ENCODE measurements at regions not wholly inside any gene's neighbourhood (a gene's known extent, or its start where the extent isn't known, plus 50 kb on each side); places are given as distances from the start of the nearest gene placed in this dataset.

GRCh38 chr1:103469801-103470200, 55.7 kb upstream of the RNPC3 start:
- no peak for TF ChIP-seq CTCF (IDR thresholded peaks at IDR 0.05)
- no peak for TF ChIP-seq POLR2A (IDR thresholded peaks at IDR 0.05)
- DNase-seq (ENCODE audit: low spot score in 2 of 2) = no peak
- 82 to 92% methylated on average over 2 of the region's 2 CpGs for WGBS, 2 donors
- H3K4me3 ChIP-seq (ENCODE audit: low read depth, poor library complexity, severe bottlenecking) = no peak overlapping the region
- intact Hi-C loops (cut with DNase I; ENCODE audit: low total_unique reads) = no loop called here

GRCh38 chr1:103467100-103467499, 58.4 kb upstream of the RNPC3 start:
- no peak for DNase-seq (ENCODE audit: low spot score in 2 of 2)
- TF ChIP-seq POLR2A (IDR thresholded peaks at IDR 0.05) = no peak
- no peak for TF ChIP-seq CTCF (IDR thresholded peaks at IDR 0.05)
- intact Hi-C loops (cut with DNase I; ENCODE audit: low total_unique reads) = no loop called here
- WGBS, 2 donors = 85 to 88% methylated on average over 3 of the region's 3 CpGs
- no peak overlapping the region for H3K4me3 ChIP-seq (ENCODE audit: low read depth, poor library complexity, severe bottlenecking)

GRCh38 chr1:103461161-103462105, 64.1 kb upstream of the RNPC3 start:
- 86 to 90% methylated on average over 1 of the region's 1 CpG for WGBS, 2 donors
- no peak for DNase-seq (ENCODE audit: low spot score in 2 of 2)
- H3K4me3 ChIP-seq (ENCODE audit: low read depth, poor library complexity, severe bottlenecking) = no peak overlapping the region
- intact Hi-C loops (cut with DNase I; ENCODE audit: low total_unique reads) = no loop called here
- no peak for TF ChIP-seq CTCF (IDR thresholded peaks at IDR 0.05)
- TF ChIP-seq POLR2A (IDR thresholded peaks at IDR 0.05) = no peak

GRCh38 chr1:103460511-103460910, 65.0 kb upstream of the RNPC3 start:
- WGBS, 2 donors = 81 to 83% methylated on average over 4 of the region's 4 CpGs
- no peak overlapping the region for H3K4me3 ChIP-seq (ENCODE audit: low read depth, poor library complexity, severe bottlenecking)
- DNase-seq (ENCODE audit: low spot score in 2 of 2) = no peak
- no peak for TF ChIP-seq CTCF (IDR thresholded peaks at IDR 0.05)
- no peak for TF ChIP-seq POLR2A (IDR thresholded peaks at IDR 0.05)
- intact Hi-C loops (cut with DNase I; ENCODE audit: low total_unique reads) = no loop called here

GRCh38 chr1:103459346-103459745, 66.2 kb upstream of the RNPC3 start:
- TF ChIP-seq POLR2A (IDR thresholded peaks at IDR 0.05) = no peak
- no peak for TF ChIP-seq CTCF (IDR thresholded peaks at IDR 0.05)
- no peak overlapping the region for H3K4me3 ChIP-seq (ENCODE audit: low read depth, poor library complexity, severe bottlenecking)
- intact Hi-C loops (cut with DNase I; ENCODE audit: low total_unique reads) = no loop called here
- 44 to 60% methylated on average over 3 of the region's 3 CpGs for WGBS, 2 donors
- no peak for DNase-seq (ENCODE audit: low spot score in 2 of 2)
